ENCODE measurements at regions not wholly inside any gene's neighbourhood (a gene's known extent, or its start where the extent isn't known, plus 50 kb on each side); places are given as distances from the start of the nearest gene placed in this dataset.

DNA sequence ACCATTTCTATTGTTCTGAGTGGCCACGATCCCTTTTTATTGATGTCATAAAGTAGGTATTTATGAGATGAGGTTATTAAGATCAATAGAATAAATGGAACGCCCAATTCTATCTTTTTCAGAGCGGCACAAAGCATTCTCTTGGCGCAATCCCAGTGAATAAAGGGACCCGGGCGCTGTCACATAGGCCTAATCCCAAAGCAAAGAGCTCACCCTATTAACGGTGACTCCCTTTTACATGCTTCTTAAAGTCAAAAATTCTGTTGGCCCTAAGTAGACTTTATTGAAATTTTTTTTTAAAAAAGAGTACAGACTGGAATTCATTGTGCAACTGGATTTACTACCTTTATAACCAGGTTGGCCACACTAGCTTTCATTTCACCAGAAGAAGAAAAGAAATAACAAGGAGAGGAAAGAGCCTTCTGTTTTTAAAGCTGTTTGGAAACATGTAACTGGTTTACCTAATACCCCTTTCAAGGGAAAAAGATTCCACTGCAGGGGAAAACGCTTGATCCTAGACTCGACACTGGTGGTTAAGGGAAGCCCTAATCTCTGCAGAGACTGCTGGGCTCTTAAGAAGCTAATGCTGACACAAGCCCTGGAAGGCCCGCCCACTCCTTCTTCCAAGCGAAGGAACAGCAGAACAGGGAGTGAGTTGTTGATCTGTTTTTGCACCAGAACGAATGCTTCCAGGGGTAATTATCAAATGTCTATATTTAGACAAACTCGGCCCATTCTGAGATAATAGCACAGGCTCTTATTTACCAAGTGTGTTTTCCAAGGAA is 381.2 kb downstream of the BCL11B start:
- H3K27ac ChIP-seq (ENCODE audit: extremely low read depth, low read depth, low read length), result no peak overlapping the region
- no peak overlapping the region for H3K4me3 ChIP-seq (ENCODE audit: low read depth, low read length)
- H3K4me1 ChIP-seq (ENCODE audit: control insufficient read depth, insufficient read depth, low read length), result no peaks in the 10 kb centered on the region
- POLR2A ChIA-PET, result interaction anchor here (0.5 kb wide), 1 partner anchor 384 kb away, joined by 4 read pairs; no protein-coding TSS in a partner anchor
- H3K36me3 ChIP-seq (ENCODE audit: control insufficient read depth in 2 of 2, insufficient read depth in 1 of 2, low read length in 2 of 2), result no peaks in the 10 kb centered on the region
- CTCF ChIA-PET, result interaction anchor here (0.6 kb wide), 1 partner anchor 778 kb away, joined by 4 read pairs; no protein-coding TSS in a partner anchor
- H3K9me3 ChIP-seq (ENCODE audit: control insufficient read depth, insufficient read depth, low read depth, low read length), result no peaks in the 10 kb centered on the region
- no peak for TF ChIP-seq ZNF544 (tag by site-specific recombination; IDR thresholded peaks at IDR 0.05)
- no peak for TF ChIP-seq ZNF747 (tag by site-specific recombination; IDR thresholded peaks at IDR 0.05)
- no peak for TF ChIP-seq ZNF549 (tag by site-specific recombination; IDR thresholded peaks at IDR 0.05)
- TF ChIP-seq, protein P1, sequence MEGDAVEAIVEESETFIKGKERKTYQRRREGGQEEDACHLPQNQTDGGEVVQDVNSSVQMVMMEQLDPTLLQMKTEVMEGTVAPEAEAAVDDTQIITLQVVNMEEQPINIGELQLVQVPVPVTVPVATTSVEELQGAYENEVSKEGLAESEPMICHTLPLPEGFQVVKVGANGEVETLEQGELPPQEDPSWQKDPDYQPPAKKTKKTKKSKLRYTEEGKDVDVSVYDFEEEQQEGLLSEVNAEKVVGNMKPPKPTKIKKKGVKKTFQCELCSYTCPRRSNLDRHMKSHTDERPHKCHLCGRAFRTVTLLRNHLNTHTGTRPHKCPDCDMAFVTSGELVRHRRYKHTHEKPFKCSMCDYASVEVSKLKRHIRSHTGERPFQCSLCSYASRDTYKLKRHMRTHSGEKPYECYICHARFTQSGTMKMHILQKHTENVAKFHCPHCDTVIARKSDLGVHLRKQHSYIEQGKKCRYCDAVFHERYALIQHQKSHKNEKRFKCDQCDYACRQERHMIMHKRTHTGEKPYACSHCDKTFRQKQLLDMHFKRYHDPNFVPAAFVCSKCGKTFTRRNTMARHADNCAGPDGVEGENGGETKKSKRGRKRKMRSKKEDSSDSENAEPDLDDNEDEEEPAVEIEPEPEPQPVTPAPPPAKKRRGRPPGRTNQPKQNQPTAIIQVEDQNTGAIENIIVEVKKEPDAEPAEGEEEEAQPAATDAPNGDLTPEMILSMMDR (tag by site-specific recombination; IDR thresholded peaks at IDR 0.05), result no peak
- TF ChIP-seq ZNF354C (tag by site-specific recombination; IDR thresholded peaks at IDR 0.05; ENCODE audit: borderline replicate concordance, low read depth), result no peak

DNA sequence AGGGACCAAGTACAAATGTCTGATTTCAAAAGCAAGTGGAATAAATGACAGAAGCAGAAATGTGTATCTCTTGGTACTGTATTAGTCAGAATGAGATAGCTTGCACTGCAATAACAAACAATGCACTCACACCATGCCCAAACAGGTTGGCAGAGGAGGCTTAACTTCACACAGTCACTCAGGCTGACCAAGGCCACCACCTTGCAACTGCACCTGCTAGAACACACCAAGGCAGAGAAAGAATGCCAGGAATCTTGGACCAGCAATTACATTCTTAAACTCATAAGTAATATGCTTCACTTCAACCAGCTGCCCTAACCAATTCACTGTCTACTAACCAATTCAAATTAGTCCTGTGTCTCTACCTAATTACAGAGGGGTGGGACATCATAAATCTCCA is 378.3 kb downstream of the BCL11B start:
- Histone ChIP-seq H3K9me3 (ENCODE audit: control insufficient read depth, insufficient read depth, low read depth, low read length) (no peaks in the 10 kb centered on the region), H3K4me3 (ENCODE audit: low read depth, low read length) (no peak overlapping the region), H3K36me3 (ENCODE audit: control insufficient read depth in 2 of 2, insufficient read depth in 1 of 2, low read length in 2 of 2) (no peaks in the 10 kb centered on the region), H3K4me1 (ENCODE audit: control insufficient read depth, insufficient read depth, low read length) (no peaks in the 10 kb centered on the region), H3K27ac (ENCODE audit: extremely low read depth, low read depth, low read length) (no peak overlapping the region)
- TF ChIP-seq ZNF426 (tag by site-specific recombination; IDR thresholded peaks at IDR 0.05), result no peak
- TF ChIP-seq ZNF239 (tag by site-specific recombination; IDR thresholded peaks at IDR 0.05), result no peak
- TF ChIP-seq EGR2 (tag by site-specific recombination; IDR thresholded peaks at IDR 0.05; ENCODE audit: low read depth), result no peak
- TF ChIP-seq ZNF10 (tag by site-specific recombination; IDR thresholded peaks at IDR 0.05), result no peak
- no peak for TF ChIP-seq ZSCAN23 (tag by site-specific recombination; IDR thresholded peaks at IDR 0.05)
- no peak for TF ChIP-seq KLF8 (tag by site-specific recombination; IDR thresholded peaks at IDR 0.05)
- CTCF ChIA-PET, result no interaction called here
- POLR2A ChIA-PET, result interaction anchor here (1.7 kb wide), 1 partner anchor 11 kb away, joined by 4 read pairs; no protein-coding TSS in a partner anchor

DNA sequence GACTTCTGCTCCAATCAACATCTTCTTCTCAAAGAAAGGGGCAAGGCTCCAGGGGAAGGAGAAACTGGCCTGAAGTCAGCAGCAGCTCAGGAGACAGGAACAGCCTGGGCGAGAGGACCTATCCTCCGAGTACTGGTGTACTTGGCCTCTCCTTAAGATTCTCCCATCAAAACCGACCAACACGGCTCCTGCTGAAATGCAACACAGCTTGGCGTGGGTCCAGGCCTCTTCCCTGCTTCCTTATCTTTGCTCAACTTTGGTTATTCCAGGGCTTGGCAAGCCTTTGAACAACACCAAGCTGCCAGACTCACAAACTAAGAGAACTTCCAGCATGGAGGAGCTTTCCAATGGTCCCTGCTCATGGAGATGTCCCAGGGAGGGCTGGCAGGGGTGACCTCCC is 377.4 kb downstream of the BCL11B start:
- Histone ChIP-seq H3K27ac (ENCODE audit: extremely low read depth, low read depth, low read length) (no peak overlapping the region), H3K4me1 (ENCODE audit: control insufficient read depth, insufficient read depth, low read length) (no peaks in the 10 kb centered on the region), H3K36me3 (ENCODE audit: control insufficient read depth in 2 of 2, insufficient read depth in 1 of 2, low read length in 2 of 2) (no peaks in the 10 kb centered on the region), H3K9me3 (ENCODE audit: control insufficient read depth, insufficient read depth, low read depth, low read length) (no peaks in the 10 kb centered on the region), H3K4me3 (ENCODE audit: low read depth, low read length) (no peak overlapping the region)
- ChIA-PET POLR2A (interaction anchor here (1.7 kb wide), 1 partner anchor 10 kb away, joined by 4 read pairs; no protein-coding TSS in a partner anchor), CTCF (no interaction called here)
- no peak for TF ChIP-seq SP2 (tag by site-specific recombination; IDR thresholded peaks at IDR 0.05)
- TF ChIP-seq MYNN (tag by site-specific recombination; IDR thresholded peaks at IDR 0.05; ENCODE audit: borderline replicate concordance), result no peak
- no peak for TF ChIP-seq ZNF366 (tag by site-specific recombination; conservative IDR thresholded peaks at IDR 0.05)
- no peak for TF ChIP-seq ZNF560 (tag by site-specific recombination; IDR thresholded peaks at IDR 0.05; ENCODE audit: borderline replicate concordance)
- TF ChIP-seq, protein P2, sequence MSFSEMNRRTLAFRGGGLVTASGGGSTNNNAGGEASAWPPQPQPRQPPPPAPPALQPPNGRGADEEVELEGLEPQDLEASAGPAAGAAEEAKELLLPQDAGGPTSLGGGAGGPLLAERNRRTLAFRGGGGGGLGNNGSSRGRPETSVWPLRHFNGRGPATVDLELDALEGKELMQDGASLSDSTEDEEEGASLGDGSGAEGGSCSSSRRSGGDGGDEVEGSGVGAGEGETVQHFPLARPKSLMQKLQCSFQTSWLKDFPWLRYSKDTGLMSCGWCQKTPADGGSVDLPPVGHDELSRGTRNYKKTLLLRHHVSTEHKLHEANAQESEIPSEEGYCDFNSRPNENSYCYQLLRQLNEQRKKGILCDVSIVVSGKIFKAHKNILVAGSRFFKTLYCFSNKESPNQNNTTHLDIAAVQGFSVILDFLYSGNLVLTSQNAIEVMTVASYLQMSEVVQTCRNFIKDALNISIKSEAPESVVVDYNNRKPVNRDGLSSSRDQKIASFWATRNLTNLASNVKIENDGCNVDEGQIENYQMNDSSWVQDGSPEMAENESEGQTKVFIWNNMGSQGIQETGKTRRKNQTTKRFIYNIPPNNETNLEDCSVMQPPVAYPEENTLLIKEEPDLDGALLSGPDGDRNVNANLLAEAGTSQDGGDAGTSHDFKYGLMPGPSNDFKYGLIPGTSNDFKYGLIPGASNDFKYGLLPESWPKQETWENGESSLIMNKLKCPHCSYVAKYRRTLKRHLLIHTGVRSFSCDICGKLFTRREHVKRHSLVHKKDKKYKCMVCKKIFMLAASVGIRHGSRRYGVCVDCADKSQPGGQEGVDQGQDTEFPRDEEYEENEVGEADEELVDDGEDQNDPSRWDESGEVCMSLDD (tag by site-specific recombination; IDR thresholded peaks at IDR 0.05), result no peak
- TF ChIP-seq, protein P3, sequence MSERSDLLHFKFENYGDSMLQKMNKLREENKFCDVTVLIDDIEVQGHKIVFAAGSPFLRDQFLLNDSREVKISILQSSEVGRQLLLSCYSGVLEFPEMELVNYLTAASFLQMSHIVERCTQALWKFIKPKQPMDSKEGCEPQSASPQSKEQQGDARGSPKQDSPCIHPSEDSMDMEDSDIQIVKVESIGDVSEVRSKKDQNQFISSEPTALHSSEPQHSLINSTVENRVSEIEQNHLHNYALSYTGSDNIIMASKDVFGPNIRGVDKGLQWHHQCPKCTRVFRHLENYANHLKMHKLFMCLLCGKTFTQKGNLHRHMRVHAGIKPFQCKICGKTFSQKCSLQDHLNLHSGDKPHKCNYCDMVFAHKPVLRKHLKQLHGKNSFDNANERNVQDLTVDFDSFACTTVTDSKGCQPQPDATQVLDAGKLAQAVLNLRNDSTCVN (tag by site-specific recombination; optimal IDR thresholded peaks at IDR 0.05), result no peak
- TF ChIP-seq ZNF266 (tag by site-specific recombination; IDR thresholded peaks at IDR 0.05; ENCODE audit: low read depth), result no peak
- TF ChIP-seq, protein P4, sequence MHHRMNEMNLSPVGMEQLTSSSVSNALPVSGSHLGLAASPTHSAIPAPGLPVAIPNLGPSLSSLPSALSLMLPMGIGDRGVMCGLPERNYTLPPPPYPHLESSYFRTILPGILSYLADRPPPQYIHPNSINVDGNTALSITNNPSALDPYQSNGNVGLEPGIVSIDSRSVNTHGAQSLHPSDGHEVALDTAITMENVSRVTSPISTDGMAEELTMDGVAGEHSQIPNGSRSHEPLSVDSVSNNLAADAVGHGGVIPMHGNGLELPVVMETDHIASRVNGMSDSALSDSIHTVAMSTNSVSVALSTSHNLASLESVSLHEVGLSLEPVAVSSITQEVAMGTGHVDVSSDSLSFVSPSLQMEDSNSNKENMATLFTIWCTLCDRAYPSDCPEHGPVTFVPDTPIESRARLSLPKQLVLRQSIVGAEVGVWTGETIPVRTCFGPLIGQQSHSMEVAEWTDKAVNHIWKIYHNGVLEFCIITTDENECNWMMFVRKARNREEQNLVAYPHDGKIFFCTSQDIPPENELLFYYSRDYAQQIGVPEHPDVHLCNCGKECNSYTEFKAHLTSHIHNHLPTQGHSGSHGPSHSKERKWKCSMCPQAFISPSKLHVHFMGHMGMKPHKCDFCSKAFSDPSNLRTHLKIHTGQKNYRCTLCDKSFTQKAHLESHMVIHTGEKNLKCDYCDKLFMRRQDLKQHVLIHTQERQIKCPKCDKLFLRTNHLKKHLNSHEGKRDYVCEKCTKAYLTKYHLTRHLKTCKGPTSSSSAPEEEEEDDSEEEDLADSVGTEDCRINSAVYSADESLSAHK (tag by site-specific recombination; IDR thresholded peaks at IDR 0.05), result no peak
